ENCODE measurements at regions not wholly inside any gene's neighbourhood (a gene's known extent, or its start where the extent isn't known, plus 50 kb on each side); places are given as distances from the start of the nearest gene placed in this dataset.

DNA sequence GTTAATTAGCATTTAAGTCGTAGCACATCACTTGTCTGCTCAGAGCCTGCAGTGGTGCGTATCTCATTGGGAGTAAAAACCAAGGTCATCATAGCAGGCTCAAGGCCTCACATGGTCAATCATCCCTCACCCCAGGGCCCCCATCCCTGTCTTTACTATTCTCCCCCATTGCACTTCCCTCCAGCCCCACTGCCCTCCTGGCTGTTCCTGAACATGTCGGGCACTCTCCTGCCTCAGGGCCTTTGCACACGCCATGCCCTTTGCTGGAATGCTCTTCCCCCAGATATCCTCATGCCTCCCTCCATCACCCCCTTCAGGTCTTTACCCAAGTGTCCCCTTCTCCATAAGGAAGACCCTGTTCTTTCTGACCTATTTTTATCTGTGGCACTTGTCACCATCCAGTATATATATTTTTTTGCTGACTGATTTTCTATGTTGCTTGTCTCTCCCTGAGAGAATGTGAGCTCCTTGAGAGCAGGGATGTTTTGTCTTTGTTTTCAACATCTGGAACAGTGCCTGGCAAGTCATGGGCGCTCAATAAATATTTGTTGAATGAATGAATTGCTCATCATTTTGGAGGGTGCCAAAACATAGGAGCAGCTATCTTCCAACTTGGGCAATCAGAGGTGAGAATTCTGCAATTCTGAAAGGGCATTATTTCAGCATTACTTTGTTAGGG lies 74.1 kb upstream of the POU3F1 start:
- H3K4me1 ChIP-seq (ENCODE audit: control insufficient read depth, low read length) = no peaks in the 10 kb centered on the region
- H3K9me2 ChIP-seq (replicated peaks; ENCODE audit: control insufficient read depth, low read length) = no peaks in the 10 kb centered on the region
- H3K4me2 ChIP-seq (ENCODE audit: low read length) = no peak overlapping the region
- no peak for TF ChIP-seq EZH2phosphoT487 (IDR thresholded peaks at IDR 0.05; ENCODE audit: borderline replicate concordance, low read length)
- TF ChIP-seq, protein P1, sequence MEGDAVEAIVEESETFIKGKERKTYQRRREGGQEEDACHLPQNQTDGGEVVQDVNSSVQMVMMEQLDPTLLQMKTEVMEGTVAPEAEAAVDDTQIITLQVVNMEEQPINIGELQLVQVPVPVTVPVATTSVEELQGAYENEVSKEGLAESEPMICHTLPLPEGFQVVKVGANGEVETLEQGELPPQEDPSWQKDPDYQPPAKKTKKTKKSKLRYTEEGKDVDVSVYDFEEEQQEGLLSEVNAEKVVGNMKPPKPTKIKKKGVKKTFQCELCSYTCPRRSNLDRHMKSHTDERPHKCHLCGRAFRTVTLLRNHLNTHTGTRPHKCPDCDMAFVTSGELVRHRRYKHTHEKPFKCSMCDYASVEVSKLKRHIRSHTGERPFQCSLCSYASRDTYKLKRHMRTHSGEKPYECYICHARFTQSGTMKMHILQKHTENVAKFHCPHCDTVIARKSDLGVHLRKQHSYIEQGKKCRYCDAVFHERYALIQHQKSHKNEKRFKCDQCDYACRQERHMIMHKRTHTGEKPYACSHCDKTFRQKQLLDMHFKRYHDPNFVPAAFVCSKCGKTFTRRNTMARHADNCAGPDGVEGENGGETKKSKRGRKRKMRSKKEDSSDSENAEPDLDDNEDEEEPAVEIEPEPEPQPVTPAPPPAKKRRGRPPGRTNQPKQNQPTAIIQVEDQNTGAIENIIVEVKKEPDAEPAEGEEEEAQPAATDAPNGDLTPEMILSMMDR (IDR thresholded peaks at IDR 0.05; ENCODE audit: low read depth, low read length, poor library complexity, severe bottlenecking) = no peak
- H3K27ac ChIP-seq (ENCODE audit: low read depth, low read length) = no peak overlapping the region
- no peaks in the 10 kb centered on the region for H3F3A ChIP-seq (ENCODE audit: control insufficient read depth, insufficient read depth)
- no peaks in the 10 kb centered on the region for H3K9me3 ChIP-seq (ENCODE audit: control insufficient read depth, insufficient read depth, low read length)
- no peaks in the 10 kb centered on the region for H4K20me1 ChIP-seq (ENCODE audit: control insufficient read depth, insufficient read depth, low read depth, low read length)
- H3K79me2 ChIP-seq (ENCODE audit: control insufficient read depth, low read length) = no peaks in the 10 kb centered on the region
- H3K36me3 ChIP-seq (ENCODE audit: control insufficient read depth, low read length) = no peaks in the 10 kb centered on the region
- no peaks in the 10 kb centered on the region for H3K27me3 ChIP-seq (ENCODE audit: control insufficient read depth, low read length)
- no peak overlapping the region for H3K4me3 ChIP-seq (ENCODE audit: low read length)

DNA sequence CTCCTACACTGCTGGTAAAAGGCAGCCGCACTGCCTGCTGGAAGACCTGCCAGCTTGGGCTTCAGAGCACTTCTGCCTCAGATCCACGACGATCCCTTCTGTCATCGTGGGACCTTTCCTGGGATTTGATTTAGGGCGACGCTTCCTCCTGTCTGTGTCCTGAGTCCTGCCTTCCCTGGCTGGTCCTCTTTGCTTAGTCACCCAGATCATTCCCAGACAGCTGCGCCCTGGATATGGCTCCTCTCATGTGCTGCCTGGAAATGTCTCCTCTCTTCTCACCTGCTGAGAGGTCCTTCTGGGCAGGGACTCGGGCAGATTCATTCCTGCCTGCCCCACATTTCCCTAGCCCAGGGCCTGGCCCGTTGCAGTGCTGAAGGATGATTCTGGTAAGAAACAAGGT lies 72.4 kb upstream of the POU3F1 start:
- no peaks in the 10 kb centered on the region for H3K27me3 ChIP-seq (ENCODE audit: control insufficient read depth, low read length)
- no peaks in the 10 kb centered on the region for H3K79me2 ChIP-seq (ENCODE audit: control insufficient read depth, low read length)
- no peaks in the 10 kb centered on the region for H3K4me1 ChIP-seq (ENCODE audit: control insufficient read depth, low read length)
- H3K27ac ChIP-seq (ENCODE audit: low read depth, low read length) = no peak overlapping the region
- TF ChIP-seq EZH2phosphoT487 (IDR thresholded peaks at IDR 0.05; ENCODE audit: borderline replicate concordance, low read length) = no peak
- TF ChIP-seq, protein P1 (IDR thresholded peaks at IDR 0.05; ENCODE audit: low read depth, low read length, poor library complexity, severe bottlenecking) = no peak
- no peak overlapping the region for H3K4me2 ChIP-seq (ENCODE audit: low read length)
- no peaks in the 10 kb centered on the region for H3F3A ChIP-seq (ENCODE audit: control insufficient read depth, insufficient read depth)
- no peaks in the 10 kb centered on the region for H3K36me3 ChIP-seq (ENCODE audit: control insufficient read depth, low read length)
- H3K9me2 ChIP-seq (replicated peaks; ENCODE audit: control insufficient read depth, low read length) = no peaks in the 10 kb centered on the region
- H3K4me3 ChIP-seq (ENCODE audit: low read length) = no peak overlapping the region
- no peaks in the 10 kb centered on the region for H3K9me3 ChIP-seq (ENCODE audit: control insufficient read depth, insufficient read depth, low read length)
- H4K20me1 ChIP-seq (ENCODE audit: control insufficient read depth, insufficient read depth, low read depth, low read length) = no peaks in the 10 kb centered on the region

DNA sequence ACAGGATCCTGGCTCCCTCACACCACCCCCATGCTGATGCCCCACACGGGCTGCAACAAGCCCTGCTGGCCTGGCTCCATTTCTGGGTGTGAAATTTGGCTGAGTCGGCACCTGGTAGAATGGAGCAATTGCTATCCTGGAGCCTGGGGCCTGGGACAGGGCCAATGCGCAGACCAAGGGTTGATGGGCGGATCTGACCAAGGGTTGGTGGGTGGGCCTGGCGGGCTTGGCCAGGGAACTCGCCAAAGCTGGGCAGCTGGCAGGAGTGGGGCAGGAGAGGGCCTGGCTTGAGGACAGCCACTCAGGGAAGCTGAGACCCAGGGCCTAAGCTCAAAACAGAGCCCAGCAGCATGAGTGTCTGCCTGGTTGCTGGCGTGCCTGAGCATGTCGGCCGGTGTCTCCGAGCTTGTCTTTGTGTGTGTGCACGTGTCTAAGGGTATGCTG lies 70.9 kb upstream of the POU3F1 start:
- no peak overlapping the region for H3K4me2 ChIP-seq (ENCODE audit: low read length)
- TF ChIP-seq, protein P1 (IDR thresholded peaks at IDR 0.05; ENCODE audit: low read depth, low read length, poor library complexity, severe bottlenecking) = no peak
- TF ChIP-seq EZH2phosphoT487 (IDR thresholded peaks at IDR 0.05; ENCODE audit: borderline replicate concordance, low read length) = no peak
- H3K27me3 ChIP-seq (ENCODE audit: control insufficient read depth, low read length) = no peaks in the 10 kb centered on the region
- H3K4me3 ChIP-seq (ENCODE audit: low read length) = no peak overlapping the region
- no peaks in the 10 kb centered on the region for H4K20me1 ChIP-seq (ENCODE audit: control insufficient read depth, insufficient read depth, low read depth, low read length)
- no peaks in the 10 kb centered on the region for H3F3A ChIP-seq (ENCODE audit: control insufficient read depth, insufficient read depth)
- H3K36me3 ChIP-seq (ENCODE audit: control insufficient read depth, low read length) = no peaks in the 10 kb centered on the region
- no peak overlapping the region for H3K27ac ChIP-seq (ENCODE audit: low read depth, low read length)
- H3K79me2 ChIP-seq (ENCODE audit: control insufficient read depth, low read length) = no peaks in the 10 kb centered on the region
- no peaks in the 10 kb centered on the region for H3K9me2 ChIP-seq (replicated peaks; ENCODE audit: control insufficient read depth, low read length)
- H3K9me3 ChIP-seq (ENCODE audit: control insufficient read depth, insufficient read depth, low read length) = no peaks in the 10 kb centered on the region
- no peaks in the 10 kb centered on the region for H3K4me1 ChIP-seq (ENCODE audit: control insufficient read depth, low read length)

All from DOHH2 (cell line).